Calu3 (cell line): ENCODE measurements at regions not wholly inside any gene's neighbourhood (a gene's known extent, or its start where the extent isn't known, plus 50 kb on each side); places are given as distances from the start of the nearest gene placed in this dataset.

ENCODE experiments used
- BruUV-seq: library from RNA; stranded (reverse); fragments of 400-500 nt; replicated peaks from 2 replicates; lab custom pipeline; 2021; lab: Mats Ljungman, UMichigan
- CTCF ChIA-PET: fragments of 300-600 bp; sonication (Branson Sonifier 250); formaldehyde crosslinking; loops from one replicate; lab custom pipeline; 2022; ENCODE audit warnings: antibody characterized with exemption; lab: Charles Lee
- DNase-seq: peaks from one replicate; pipeline ENCODE4 v3.0.0; 2022
- H3K27ac Mint-ChIP-seq: one replicate; pipeline ENCODE4 v1.8.0; 2022; ENCODE audit warnings: mixed read lengths; ENCODE audit not compliant: unreplicated experiment
- H3K27me3 Mint-ChIP-seq: one replicate; pipeline ENCODE4 v1.8.0; 2022; ENCODE audit warnings: mixed read lengths; ENCODE audit not compliant: unreplicated experiment
- H3K36me3 Mint-ChIP-seq: one replicate; pipeline ENCODE4 v1.8.0; 2022; ENCODE audit warnings: mild to moderate bottlenecking, moderate library complexity, mixed read lengths; ENCODE audit not compliant: insufficient read depth, unreplicated experiment
- H3K4me1 Mint-ChIP-seq: one replicate; pipeline ENCODE4 v1.8.0; 2022; ENCODE audit warnings: mild to moderate bottlenecking, low read depth, mixed read lengths; ENCODE audit not compliant: unreplicated experiment
- H3K4me3 Mint-ChIP-seq: one replicate; pipeline ENCODE4 v1.8.0; 2022; ENCODE audit warnings: mild to moderate bottlenecking, low read depth, moderate library complexity, mixed read lengths; ENCODE audit not compliant: unreplicated experiment
- H3K9me3 Mint-ChIP-seq: one replicate; pipeline ENCODE4 v1.8.0; 2022; ENCODE audit warnings: low read depth, mixed read lengths; ENCODE audit not compliant: unreplicated experiment
- CTCF ChIP-seq: fragments of 200-600 bp; IDR thresholded peaks from one replicate; pipeline ENCODE4 v1.8.0; 2022; ENCODE audit warnings: antibody characterized with exemption; ENCODE audit not compliant: unreplicated experiment
- intact Hi-C: fragments of 100-400 bp; cut with micrococcal nuclease; formaldehyde crosslinking; loops from one replicate; pipeline ENCODE4 v1.10.0; 2022; ENCODE audit not compliant: unreplicated experiment

DNA sequence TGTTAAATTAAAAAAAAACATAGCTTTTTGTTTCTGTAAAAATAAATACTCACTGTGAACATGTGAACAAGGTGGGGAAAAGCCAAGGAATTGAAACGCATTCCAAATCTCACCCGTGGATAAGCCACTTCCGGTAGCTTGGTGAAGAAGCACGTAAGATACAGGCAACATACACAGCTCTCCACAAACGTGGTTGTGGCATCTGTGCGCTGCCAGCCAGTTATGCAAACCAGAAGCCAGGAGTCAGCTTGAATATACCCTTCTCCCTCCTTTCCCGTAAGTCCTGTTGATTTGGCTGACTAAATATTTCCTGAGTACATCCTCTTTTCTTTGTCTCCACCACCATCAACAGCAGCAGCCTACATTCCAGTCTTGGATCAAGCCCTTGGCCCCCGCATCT lies 486.2 kb downstream of the VRK1 start:
- no peak for TF ChIP-seq CTCF
- Mint-ChIP-seq H3K27me3 (no peaks in the 10 kb centered on the region), H3K27ac (no peak overlapping the region), H3K36me3 (no peaks in the 10 kb centered on the region), H3K4me3 (no peak overlapping the region), H3K9me3 (peaks cover 17% of the 10 kb centered on the region), H3K4me1 (no peaks in the 10 kb centered on the region)
- CTCF ChIA-PET, result no interaction called here
- no TSS peak for BruUV-seq
- DNase-seq, result no peak
- intact Hi-C loops, result no loop called here

DNA sequence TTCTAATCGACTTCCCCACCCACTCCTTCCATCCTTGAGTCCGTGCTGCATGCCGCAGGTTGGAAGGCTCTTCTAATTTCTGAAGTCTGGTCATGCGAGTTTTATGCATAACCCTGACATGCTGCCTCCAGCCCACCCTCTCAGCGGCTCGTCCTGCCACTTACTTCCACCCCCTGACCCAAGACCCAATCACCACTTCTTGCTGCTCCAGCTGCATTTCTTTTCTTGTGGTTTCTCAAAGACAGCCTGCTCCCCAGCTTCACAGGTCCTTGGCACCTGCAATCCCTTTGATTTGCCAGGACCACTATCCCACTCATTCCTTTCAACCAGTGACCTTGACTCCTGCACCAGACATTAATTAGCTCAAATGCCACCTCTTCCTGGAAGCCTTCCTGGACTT lies 486.7 kb downstream of the VRK1 start:
- CTCF ChIA-PET, result no interaction called here
- DNase-seq, result no peak
- Mint-ChIP-seq H3K36me3 (no peaks in the 10 kb centered on the region), H3K27ac (no peak overlapping the region), H3K4me3 (no peak overlapping the region), H3K4me1 (no peaks in the 10 kb centered on the region), H3K27me3 (no peaks in the 10 kb centered on the region), H3K9me3 (peaks cover 17% of the 10 kb centered on the region)
- BruUV-seq, result no TSS peak
- intact Hi-C loops, result no loop called here
- TF ChIP-seq CTCF, result no peak

DNA sequence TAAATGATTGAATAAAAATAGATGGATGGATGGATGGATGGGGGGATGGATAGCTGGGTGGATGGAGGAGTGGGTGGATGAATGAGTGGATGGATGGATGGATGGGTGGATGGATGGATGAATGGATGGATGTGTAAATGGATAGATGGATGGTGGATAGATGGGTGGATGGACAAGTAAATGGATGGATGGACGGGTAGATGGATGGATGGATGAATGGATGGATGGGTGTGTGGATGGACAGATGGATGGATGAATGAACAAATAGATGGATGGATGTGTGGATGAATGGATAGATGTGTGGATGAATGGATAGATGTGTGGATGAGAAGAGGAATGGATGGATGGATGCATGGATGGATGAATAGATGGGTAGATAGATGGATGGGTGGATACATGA lies 490.8 kb downstream of the VRK1 start:
- Mint-ChIP-seq H3K36me3 (no peaks in the 10 kb centered on the region), H3K27ac (no peak overlapping the region), H3K4me3 (no peak overlapping the region), H3K9me3 (peaks cover 17% of the 10 kb centered on the region), H3K4me1 (no peaks in the 10 kb centered on the region), H3K27me3 (no peaks in the 10 kb centered on the region)
- no peak for DNase-seq
- no TSS peak for BruUV-seq
- CTCF ChIA-PET, result no interaction called here
- intact Hi-C loops, result no loop called here
- TF ChIP-seq CTCF, result no peak

DNA sequence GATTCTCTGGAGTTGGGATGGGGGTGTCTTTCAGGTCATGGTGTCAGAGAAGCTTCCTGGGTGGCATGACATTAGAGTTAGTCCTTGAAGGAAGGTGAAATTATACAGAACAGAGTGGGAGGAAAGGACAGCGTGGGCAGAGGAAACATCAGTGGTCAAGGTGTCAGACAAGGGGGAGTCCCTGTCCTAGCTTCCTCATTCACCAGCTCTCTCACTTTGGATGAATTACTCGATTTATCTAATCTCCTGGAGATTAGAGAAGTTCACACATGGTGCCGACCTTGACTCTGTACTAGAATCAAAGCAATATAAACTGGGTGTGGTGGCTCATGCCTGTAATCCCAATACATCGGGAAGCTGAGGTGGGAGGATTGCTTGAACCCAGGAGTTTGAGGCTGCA lies 492.9 kb downstream of the VRK1 start:
- CTCF ChIA-PET, result no interaction called here

More for the DNA sequence above, 492.9 kb downstream of the VRK1 start:
- intact Hi-C loops, result no loop called here
- H3K27me3 Mint-ChIP-seq, result no peaks in the 10 kb centered on the region
- no peaks in the 10 kb centered on the region for H3K4me1 Mint-ChIP-seq
- no peak for DNase-seq
- H3K9me3 Mint-ChIP-seq, result peaks cover 17% of the 10 kb centered on the region
- H3K27ac Mint-ChIP-seq, result no peak overlapping the region
- no peak for TF ChIP-seq CTCF
- H3K4me3 Mint-ChIP-seq, result no peak overlapping the region
- H3K36me3 Mint-ChIP-seq, result no peaks in the 10 kb centered on the region
- BruUV-seq, result no TSS peak
